HTR-8/SVneo (cell line): ENCODE measurements at regions not wholly inside any gene's neighbourhood (a gene's known extent, or its start where the extent isn't known, plus 50 kb on each side); places are given as distances from the start of the nearest gene placed in this dataset.
"Not testable (repeated sequence)": the region's sequence is repeated elsewhere in the genome, so short reads cannot be mapped to it uniquely, and the experiment has no call there.

ENCODE experiments used
- DNase-seq: peaks from one replicate; pipeline ENCODE4 v3.0.0; 2011; ENCODE audit warnings: low spot score, mixed read lengths; ENCODE audit not compliant: insufficient read length
- FAIRE-seq: peaks from 2 replicates; lab custom pipeline; 2011; peaks lifted over from hg19 to GRCh38; lab: Jason Lieb, UNC

DNA sequence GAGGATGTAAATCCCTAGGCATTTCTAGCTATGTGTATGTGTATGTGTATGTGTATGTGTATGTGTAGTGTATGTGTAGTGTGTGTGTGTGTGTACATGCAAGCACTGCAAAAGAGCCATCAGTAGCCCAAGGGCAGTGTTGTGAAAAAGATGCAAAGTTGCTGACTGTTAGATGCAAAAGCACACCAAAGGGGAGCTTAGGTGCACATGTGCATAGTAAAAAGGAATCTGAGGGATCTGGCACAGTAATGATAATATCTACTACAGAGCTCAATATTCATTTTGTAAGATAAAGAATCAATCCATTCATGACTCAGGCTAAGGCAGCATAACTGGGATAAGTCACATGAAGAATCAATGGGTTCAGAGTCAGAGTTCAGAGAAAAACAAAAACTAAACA lies 80.2 kb downstream of the TMEM47 start:
- DNase-seq (no peak), FAIRE-seq (peak; percentile 51)

DNA sequence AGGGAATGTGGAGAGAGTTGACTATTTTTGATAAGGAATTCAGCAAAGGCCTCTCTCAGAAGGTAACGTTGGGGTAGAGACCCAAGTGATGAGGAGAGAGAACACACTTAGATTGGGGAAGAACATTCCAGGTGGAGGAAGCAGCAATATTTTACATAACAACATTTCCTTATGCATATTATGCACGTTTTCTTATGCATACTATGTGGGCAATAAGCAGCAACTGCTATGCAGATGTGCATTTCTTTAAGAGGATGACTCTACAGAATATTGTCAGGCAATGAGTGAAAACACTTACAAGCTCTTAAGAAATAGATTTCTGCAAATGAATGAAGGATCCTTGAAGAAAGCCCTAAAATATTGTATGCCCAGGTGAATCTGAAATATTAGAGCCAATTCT lies 91.1 kb downstream of the TMEM47 start:
- no peak for DNase-seq
- no peak for FAIRE-seq

DNA sequence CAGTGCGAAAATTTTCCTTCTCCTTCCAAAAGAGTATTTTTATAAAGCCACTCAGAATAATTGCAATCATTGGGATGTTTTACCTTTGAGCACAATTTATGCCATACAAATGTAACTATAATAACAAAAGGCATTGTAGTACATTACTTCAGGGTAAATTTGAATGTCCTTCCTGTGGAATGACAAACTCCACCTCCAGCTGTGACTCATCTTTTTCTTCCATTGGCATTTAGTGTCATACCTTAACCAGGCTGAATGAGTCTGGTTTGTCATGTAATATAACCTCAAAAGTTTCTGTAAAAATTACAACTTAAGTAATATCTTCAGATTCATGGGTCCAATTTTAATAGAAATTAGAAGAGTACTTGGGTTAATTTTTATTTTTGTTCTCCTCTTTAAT lies 93.3 kb downstream of the TMEM47 start:
- FAIRE-seq, result no peak
- DNase-seq, result no peak

DNA sequence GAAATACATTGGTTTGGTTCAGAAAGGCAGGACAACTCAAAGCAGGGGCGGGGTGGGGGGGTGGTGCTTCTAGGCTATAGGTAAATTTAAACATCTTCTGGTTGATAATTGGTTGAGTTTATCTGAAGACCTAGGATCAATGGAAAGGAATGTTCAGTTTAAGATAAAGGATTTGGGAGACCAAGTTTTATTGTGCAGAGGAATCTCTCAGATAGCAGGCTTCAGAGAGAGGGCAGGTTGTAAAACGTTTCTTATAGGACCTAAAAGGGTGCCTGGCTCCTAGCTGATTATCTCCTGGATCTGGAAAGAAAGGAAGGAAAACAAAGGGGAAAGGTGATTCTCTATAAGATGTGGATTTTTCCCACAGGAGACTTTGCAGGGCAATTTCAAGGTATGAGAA lies 94.0 kb downstream of the TMEM47 start:
- DNase-seq, result no peak
- no peak for FAIRE-seq

DNA sequence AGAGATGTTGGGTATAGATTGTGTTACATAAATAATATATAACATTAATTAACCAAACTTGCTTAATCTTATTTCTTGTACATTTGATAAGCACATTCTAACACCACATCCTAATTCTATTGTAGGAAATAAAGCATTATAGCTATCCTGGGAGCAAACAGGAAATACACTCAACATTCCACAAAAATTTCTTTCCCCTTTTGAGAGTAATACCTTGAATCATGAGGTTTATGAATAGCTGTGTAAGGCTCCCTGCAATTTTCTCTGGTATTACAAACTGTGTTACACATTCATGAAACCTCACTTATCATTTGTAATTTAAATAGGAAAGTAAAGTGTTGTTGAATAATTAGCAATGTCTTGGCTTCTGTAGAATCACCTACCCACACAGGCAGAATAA lies 95.1 kb downstream of the TMEM47 start:
- DNase-seq, result no peak
- no peak for FAIRE-seq

DNA sequence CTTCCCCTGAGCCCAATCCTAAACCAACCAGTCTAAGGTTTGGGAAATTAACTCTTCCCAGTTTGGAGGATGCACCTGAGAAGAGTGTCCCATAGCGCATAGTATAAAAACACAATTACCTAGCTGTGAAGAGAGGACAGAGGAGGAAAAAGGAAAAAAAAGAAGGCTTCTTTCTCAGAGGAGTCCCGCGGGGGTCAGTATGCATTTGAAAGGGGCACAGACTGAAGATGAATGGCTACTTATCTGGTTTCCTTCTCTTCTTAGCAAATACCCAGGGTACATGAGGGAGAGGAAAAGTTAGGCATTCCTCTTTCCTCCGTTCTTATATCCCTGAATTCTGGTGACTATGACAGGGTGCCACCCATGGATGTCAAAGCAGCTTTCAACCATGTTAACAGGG lies 96.9 kb downstream of the TMEM47 start:
- FAIRE-seq, result no peak
- DNase-seq, result no peak

DNA sequence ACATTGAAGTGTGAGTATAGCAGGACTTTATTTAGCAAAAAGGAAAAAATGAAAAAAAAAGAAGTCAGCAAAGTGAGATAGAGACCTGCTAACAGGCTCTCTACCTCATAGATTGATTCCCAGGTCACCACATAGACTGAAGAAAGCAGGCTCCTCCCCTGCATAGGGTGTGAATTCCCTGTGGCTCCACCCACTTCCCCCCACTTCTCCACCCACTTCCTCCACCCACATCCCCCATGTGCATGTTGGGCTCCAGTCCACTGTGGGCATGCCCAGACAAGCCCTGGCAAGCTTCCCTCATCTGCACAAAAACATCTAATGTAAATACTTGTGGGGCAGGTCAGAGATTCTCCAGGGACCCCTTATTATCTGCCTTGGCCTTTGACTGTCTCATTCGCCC lies 97.8 kb downstream of the TMEM47 start:
- no peak for DNase-seq
- FAIRE-seq, result no peak

DNA sequence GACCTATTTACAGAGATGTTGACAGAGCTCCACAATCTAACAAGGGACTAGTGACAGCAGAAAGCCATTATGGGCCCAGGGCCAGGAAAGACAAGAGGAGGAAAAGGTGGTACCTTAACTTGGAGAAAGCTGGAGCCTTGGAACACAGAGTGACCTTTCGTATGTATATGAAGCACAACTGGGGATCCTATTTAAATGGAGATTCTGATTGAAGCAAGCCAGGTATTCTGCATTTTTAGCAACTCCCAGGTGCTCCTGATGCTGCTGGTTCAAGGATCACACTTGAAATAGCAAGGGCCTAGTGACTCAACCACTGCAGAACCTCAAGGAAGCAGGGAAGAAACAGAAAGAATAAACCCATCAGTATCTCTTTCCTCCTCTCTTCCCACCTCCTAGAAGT lies 99.4 kb downstream of the TMEM47 start:
- DNase-seq (no peak), FAIRE-seq (no peak)

DNA sequence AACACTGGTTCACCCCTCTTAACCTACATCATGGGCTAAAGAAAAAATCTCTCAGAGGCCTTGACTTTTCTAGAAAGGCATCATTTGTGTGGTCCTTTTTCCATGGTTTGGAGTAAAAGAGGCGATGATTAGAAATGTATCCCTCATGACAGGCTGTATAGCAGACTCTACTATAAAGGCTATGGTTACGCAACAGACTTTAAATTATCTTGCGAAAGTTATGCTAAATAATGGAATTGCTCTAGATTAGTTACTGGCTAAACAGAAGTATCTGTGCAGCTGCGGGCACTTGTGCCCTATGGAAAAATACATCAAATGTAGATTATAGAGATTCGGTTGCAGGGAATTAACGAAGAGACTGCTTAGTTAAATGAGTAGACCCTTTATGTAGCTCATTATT lies 101.6 kb downstream of the TMEM47 start:
- DNase-seq (no peak), FAIRE-seq (no peak)

DNA sequence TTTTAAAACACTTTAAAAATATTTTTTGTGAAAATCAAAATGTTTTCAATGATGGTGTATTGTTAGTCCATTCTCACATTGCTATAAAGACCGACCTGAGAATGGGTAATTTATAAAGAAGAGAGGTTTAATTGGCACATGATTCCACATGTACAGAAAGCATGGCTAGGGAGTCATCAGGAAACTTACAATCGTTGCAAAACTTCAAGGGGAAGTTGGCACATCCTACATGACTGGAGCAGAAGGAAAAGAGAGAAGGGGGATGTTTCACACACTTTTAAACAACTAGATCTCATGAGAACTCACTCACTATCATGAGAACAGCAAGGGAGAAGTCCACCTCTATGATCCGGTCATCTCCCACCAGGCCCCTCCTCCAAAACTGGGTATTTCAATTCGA lies 110.7 kb downstream of the TMEM47 start:
- no peak for FAIRE-seq
- no peak for DNase-seq

DNA sequence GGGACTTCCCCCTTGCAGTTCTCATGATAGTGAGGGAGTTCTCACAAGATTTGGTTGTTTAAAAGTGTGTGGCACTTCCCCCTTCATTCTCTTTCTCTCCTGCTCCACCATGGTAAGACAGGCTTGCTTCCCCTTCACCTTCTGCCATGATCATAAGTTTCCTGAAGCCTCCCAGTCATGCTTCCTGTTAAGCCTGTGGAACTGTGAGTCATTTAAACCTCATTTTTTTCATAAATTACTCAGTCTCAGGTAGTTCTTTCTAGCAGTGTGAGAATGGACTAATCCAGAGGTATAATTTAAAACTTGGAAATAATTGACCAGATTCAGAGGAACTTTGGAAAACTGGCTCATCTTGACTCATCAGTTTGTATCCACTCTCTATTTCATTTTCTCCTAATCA lies 129.0 kb downstream of the TMEM47 start:
- DNase-seq, result no peak
- FAIRE-seq, result no peak

DNA sequence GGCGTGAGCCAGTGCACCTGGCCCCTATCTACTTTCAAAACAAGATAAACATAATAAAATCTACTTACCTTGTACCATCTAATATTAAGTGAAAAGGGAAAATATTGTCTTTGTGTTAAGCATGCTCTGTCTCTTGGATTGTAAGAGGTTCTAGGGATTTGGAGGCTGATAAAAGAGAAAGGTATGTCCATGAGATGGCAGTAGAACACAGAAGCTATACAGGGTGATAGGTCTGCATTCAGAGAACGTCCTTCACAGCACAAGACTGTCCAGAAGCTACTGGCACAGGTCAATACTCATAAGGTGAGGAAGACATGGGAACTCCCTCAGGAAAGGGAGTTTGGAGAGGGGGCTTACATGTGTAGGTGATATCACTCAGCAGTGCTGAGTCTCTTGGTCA lies 135.5 kb downstream of the TMEM47 start:
- FAIRE-seq, result no peak
- DNase-seq, result no peak

DNA sequence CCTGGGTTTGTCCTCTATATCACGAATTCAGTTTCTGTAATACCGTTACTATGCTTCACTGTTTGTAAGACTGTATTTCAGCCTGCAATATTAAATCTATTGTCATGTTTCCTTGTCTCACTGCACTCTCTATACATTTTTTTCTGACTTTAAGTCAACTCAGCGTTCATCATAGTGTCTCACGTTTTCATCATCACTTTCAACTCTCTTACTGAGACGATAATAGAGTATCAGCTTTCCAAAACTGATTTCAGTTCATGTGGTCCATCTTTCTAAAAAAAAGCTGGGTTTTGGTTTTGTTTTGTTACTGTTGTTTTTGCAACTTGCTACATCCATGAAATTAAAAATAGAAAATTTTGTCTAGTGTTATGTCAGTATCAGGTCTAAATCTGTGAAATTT lies 147.7 kb downstream of the TMEM47 start:
- no peak for FAIRE-seq
- no peak for DNase-seq

DNA sequence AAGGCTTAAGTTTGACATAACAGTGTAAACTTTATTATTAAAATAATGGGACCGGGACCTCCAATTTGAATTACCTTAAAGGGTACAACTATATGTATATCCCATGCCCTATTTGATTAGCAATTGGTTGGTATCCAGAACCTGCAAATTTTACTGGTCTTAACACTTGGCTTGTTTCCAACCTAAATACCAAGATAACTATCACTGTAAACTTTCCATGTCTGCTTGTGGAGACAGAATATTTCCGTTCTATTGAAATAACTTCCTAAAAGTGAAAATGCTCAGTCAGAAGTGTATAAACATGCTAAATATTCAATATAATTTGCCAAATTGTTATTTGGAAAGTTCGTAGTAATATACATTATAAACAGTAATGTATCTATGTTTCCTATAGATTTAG lies 154.0 kb downstream of the TMEM47 start:
- FAIRE-seq (no peak), DNase-seq (no peak)

DNA sequence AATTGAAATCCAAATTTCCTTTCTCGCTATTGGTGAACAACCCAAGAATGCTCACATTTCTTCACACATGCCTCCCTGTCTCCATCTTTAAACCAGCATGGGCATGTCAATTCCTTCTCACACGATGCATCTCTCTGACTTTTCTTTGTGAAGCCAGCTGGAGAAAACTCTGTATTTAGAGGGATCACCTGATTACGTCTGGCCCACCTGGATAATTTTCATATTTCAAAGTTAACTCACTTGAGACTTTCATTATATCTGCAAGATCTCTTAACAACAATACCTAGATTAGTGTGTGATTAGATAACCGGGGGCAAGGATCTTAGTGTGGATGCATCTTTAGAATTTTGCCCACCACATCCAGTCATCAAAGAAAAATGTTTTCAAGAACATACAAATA lies 164.0 kb downstream of the TMEM47 start:
- DNase-seq (no peak), FAIRE-seq (no peak)

DNA sequence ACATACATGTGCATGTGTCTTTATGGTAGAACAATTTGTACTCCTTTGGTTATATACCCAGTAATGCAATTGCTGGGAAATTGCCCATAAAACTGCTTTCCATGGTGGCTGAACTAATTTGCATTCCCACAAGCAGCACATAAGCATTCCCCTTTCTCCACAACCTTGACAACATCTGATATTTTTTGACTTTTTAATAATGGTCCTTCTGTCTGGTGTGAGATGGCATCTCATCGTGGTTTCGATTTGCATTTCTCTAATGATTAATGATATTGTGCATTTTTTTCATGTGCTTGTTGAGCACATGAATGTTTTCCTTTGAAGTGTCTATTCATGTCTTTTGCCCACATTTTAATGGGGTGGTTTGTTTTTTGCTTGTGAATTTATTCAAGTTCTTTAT lies 166.0 kb downstream of the TMEM47 start:
- no peak for FAIRE-seq
- DNase-seq, result no peak

DNA sequence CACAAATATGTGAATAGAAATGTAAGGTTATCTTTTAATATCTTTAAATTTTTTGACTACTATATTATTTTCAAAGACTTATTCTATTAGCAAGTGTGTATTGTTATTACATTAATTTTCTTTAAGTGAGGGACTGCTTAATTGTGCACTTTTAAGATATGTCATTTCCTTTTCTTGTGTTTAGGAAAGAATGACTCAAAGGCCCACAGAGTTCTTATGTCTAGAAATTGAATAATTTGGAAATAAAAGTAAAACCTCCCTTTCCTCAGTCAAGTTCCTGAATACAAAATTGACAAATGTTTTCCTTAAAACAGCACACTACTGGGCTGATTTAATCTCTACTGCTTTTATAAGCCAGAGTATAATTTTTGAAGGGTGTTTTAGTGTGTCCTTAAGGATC lies 169.7 kb downstream of the TMEM47 start:
- FAIRE-seq (no peak), DNase-seq (no peak)

DNA sequence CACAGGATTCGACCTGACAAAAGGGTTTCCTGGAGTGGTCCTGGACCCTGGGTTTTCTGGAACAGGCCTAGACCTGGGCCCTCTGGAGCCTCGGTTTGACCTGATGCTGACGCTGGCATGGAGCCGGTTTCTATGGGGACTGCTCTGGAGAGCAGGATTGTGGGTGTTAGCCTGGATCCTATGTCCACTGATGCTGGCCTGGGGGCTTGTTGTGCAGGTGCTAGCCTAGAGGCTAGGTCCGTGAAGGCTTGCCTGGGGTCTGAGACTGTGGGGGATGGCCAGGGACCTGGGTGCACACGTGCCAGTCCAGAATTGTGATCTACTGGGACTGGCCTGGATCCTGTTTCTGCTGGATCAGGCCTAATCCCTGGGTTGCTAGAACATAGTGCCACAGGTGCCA lies 173.1 kb downstream of the TMEM47 start:
- DNase-seq, result no peak
- FAIRE-seq, result peak; percentile 16

DNA sequence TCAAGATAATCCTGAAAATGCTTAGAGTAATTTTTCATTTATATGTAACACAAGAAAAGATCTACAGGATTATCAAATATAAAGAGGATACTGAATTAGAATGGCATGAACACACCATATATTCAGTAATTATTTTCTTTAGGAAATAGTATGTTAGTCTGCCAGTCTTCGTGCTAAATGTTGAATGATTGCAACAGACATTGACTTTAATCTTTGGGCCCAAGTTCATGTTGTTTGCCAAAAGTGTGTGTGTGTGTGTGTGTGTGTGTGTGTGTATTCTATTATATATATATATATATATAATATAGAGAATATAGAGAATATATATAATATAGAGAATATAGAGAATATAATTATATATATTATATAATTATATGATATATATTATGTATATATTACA lies 186.6 kb downstream of the TMEM47 start:
- FAIRE-seq, result no peak
- DNase-seq, result no peak

DNA sequence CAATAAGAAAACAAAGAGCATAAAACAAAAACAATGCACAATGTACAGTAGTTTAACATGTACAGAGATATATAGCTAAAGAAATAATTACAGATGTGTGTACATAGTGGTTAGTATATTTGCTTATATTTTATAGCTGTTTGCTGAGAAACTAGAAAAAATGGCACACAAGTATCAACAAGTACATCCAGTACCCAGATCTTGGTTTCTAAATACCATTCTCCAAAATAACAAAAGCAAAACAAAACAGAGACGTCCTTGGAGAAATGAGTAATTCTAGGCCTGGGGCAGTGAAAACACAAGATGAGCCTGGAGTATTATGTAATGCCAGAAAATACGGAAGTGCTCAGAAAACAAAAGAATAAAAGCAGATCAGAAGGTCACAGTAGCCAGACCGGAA lies 189.6 kb downstream of the TMEM47 start:
- FAIRE-seq (no peak), DNase-seq (no peak)

DNA sequence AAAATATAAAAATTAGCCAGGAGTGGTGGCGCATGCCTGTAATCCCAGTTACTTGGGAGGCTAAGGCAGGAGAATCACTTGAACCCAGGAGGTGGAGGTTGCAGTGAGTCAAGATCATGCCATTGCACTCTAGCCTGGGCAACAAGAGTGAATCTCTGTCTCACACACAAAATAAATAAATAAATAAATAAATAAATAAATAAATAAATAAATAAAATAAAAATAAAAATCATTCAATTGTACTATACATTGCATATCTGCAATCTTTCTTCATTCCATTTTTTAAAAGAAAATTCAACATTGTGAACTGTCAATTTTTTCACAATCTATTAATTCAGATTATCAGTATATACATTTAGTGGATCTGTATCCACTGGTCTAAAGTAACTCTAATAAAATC lies 193.9 kb downstream of the TMEM47 start:
- DNase-seq, FAIRE-seq: not testable (repeated sequence)

DNA sequence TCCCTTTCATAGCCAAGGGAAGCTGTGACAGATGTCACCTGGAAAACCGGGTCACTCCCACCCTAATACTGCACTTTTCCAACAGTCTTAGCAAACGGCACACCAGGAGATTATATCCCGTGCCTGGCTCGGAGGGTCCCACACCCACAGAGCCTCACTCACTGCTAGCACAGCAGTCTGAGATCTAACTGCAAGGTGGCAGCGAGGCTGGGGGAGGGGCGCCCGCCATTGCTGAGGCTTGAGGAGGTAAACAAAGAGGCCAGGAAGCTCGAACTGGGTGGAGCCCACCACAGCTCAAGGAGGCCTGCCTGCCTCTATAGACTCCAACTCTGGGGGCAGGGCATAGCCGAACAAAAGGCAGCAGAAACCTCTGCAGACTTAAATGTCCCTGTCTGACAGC lies 199.2 kb downstream of the TMEM47 start:
- DNase-seq, FAIRE-seq: not testable (repeated sequence)

DNA sequence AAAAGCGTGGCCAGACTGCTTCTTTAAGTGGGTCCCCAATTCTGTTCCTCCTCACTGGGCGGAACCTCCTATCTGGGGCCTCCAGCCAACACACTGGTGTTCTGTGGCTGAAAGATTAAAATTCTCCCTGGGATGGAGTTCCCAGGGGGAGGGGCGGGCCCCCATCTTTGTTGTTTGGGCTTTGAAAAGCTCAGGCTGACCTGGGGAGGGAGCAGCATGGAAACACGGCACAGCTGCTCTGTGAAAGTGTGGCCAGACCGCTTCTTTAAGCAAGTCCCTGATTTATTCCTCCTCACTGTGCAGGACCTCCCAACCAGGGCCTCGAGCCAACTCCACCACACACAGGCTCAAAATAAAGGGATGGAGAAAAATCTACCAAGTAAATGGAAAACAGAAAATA lies 219.5 kb downstream of the TMEM47 start:
- no peak for DNase-seq
- no peak for FAIRE-seq
